ENCODE measurements at regions not wholly inside any gene's neighbourhood (a gene's known extent, or its start where the extent isn't known, plus 50 kb on each side); places are given as distances from the start of the nearest gene placed in this dataset.
"Not testable (repeated sequence)": the region's sequence is repeated elsewhere in the genome, so short reads cannot be mapped to it uniquely, and the experiment has no call there.

GRCh38 chr6:21332660-21333059 lies 260.9 kb upstream of the SOX4 start:
- FAIRE-seq (no peak), DNase-seq (ENCODE audit: insufficient read length, low spot score) (no peak)

- no peak for FAIRE-seq
These were observed 259.8 kb upstream of the SOX4 start for GRCh38 chr6:21333715-21334114.

GRCh38 chr6:21334651-21335050 lies 258.9 kb upstream of the SOX4 start:
- DNase-seq (ENCODE audit: insufficient read length, low spot score) (no peak), FAIRE-seq (no peak)

More at GRCh38 chr6:21333715-21334114, 259.8 kb upstream of the SOX4 start:
- no peak for DNase-seq (ENCODE audit: insufficient read length, low spot score)

- FAIRE-seq (no peak), DNase-seq (ENCODE audit: insufficient read length, low spot score) (no peak)
These were observed 258.0 kb upstream of the SOX4 start for GRCh38 chr6:21335591-21335990.

- FAIRE-seq (no peak), DNase-seq (ENCODE audit: insufficient read length, low spot score) (no peak)
These were observed 256.3 kb upstream of the SOX4 start for GRCh38 chr6:21337263-21337662.

GRCh38 chr6:21340573-21340972 lies 253.0 kb upstream of the SOX4 start:
- FAIRE-seq: no peak
- DNase-seq (ENCODE audit: insufficient read length, low spot score): no peak

GRCh38 chr6:21341910-21342309 lies 251.6 kb upstream of the SOX4 start:
- FAIRE-seq (no peak), DNase-seq (ENCODE audit: insufficient read length, low spot score) (no peak)

- no peak for DNase-seq (ENCODE audit: insufficient read length, low spot score)
- FAIRE-seq: no peak
These were observed 251.1 kb upstream of the SOX4 start for GRCh38 chr6:21342501-21342900.

- not testable (repeated sequence) for FAIRE-seq; DNase-seq (ENCODE audit: insufficient read length, low spot score)
These were observed 247.8 kb upstream of the SOX4 start for GRCh38 chr6:21345704-21346103.

- FAIRE-seq: no peak
- DNase-seq (ENCODE audit: insufficient read length, low spot score): no peak
These were observed 245.4 kb upstream of the SOX4 start for GRCh38 chr6:21348146-21348503.

GRCh38 chr6:21348504-21349195 lies 244.9 kb upstream of the SOX4 start:
- DNase-seq (ENCODE audit: insufficient read length, low spot score) (peak; percentile 45), FAIRE-seq (no peak)

- DNase-seq (ENCODE audit: insufficient read length, low spot score): no peak
These were observed 243.7 kb upstream of the SOX4 start for GRCh38 chr6:21349834-21350233.

GRCh38 chr6:21350926-21351325 lies 242.6 kb upstream of the SOX4 start:
- no peak for DNase-seq (ENCODE audit: insufficient read length, low spot score)
- FAIRE-seq: no peak

More at GRCh38 chr6:21349834-21350233, 243.7 kb upstream of the SOX4 start:
- FAIRE-seq: no peak

- DNase-seq (ENCODE audit: insufficient read length, low spot score) (no peak), FAIRE-seq (no peak)
These were observed 241.4 kb upstream of the SOX4 start for GRCh38 chr6:21352131-21352530.

- no peak for FAIRE-seq
- DNase-seq (ENCODE audit: insufficient read length, low spot score): no peak
These were observed 238.7 kb upstream of the SOX4 start for GRCh38 chr6:21354805-21355238.

- FAIRE-seq: no peak
- DNase-seq (ENCODE audit: insufficient read length, low spot score): no peak
These were observed 237.9 kb upstream of the SOX4 start for GRCh38 chr6:21355638-21356037.

- DNase-seq (ENCODE audit: insufficient read length, low spot score): no peak
- no peak for FAIRE-seq
These were observed 236.3 kb upstream of the SOX4 start for GRCh38 chr6:21357262-21357661.

GRCh38 chr6:21359926-21360325 lies 233.6 kb upstream of the SOX4 start:
- FAIRE-seq: no peak
- no peak for DNase-seq (ENCODE audit: insufficient read length, low spot score)

- FAIRE-seq (no peak), DNase-seq (ENCODE audit: insufficient read length, low spot score) (no peak)
These were observed 233.2 kb upstream of the SOX4 start for GRCh38 chr6:21360336-21360735.

- DNase-seq (ENCODE audit: insufficient read length, low spot score) (no peak), FAIRE-seq (no peak)
These were observed 226.4 kb upstream of the SOX4 start for GRCh38 chr6:21367148-21367547.

- DNase-seq (ENCODE audit: insufficient read length, low spot score) (no peak), FAIRE-seq (no peak)
These were observed 225.8 kb upstream of the SOX4 start for GRCh38 chr6:21367649-21368154.

GRCh38 chr6:21371061-21371460 lies 222.5 kb upstream of the SOX4 start:
- DNase-seq (ENCODE audit: insufficient read length, low spot score): no peak
- no peak for FAIRE-seq

- DNase-seq (ENCODE audit: insufficient read length, low spot score) (no peak), FAIRE-seq (no peak)
These were observed 221.8 kb upstream of the SOX4 start for GRCh38 chr6:21371676-21372171.
